ENCODE measurements at regions not wholly inside any gene's neighbourhood (a gene's known extent, or its start where the extent isn't known, plus 50 kb on each side); places are given as distances from the start of the nearest gene placed in this dataset.

GRCh38 chr12:67145692-67146091, 123.5 kb upstream of the CAND1 start:
- CTCF ChIA-PET: no interaction called here
- Histone ChIP-seq H3K27ac (ENCODE audit: low read length) (no peak overlapping the region), H3K4me3 (ENCODE audit: low read depth in 2 of 2, low read length in 2 of 2) (no peak overlapping the region), H3K4me1 (ENCODE audit: control insufficient read depth, insufficient read depth, low read length) (no peaks in the 10 kb centered on the region), H3K27me3 (ENCODE audit: control insufficient read depth, insufficient read depth, low read length) (no peaks in the 10 kb centered on the region), H3K36me3 (ENCODE audit: control insufficient read depth, insufficient read depth, low read length) (no peaks in the 10 kb centered on the region), H3K9me3 (ENCODE audit: control insufficient read depth, insufficient read depth, low read depth, low read length) (no peaks in the 10 kb centered on the region)
- ATAC-seq (no peak), DNase-seq (ENCODE audit: low read depth, low spot score) (no peak)
- intact Hi-C loops (cut with micrococcal nuclease; ENCODE audit: unreplicated experiment) (no loop called here), in situ Hi-C loops (cut with HindIII; ENCODE audit: low pct_unique_long_range_greater_than_20kb, low sequenced_read_pairs) (no loop called here)
- TF ChIP-seq POLR2AphosphoS5 (IDR thresholded peaks at IDR 0.05; ENCODE audit: low read depth, low read length) (no peak), REST (IDR thresholded peaks at IDR 0.05; ENCODE audit: insufficient read depth in 1 of 2, low read depth in 2 of 2, low read length in 1 of 2) (no peak), SIN3A (IDR thresholded peaks at IDR 0.05; ENCODE audit: borderline replicate concordance, insufficient read depth, low read depth, low read length) (no peak), CTCF (IDR thresholded peaks at IDR 0.05) (no peak), TCF7L2 (IDR thresholded peaks at IDR 0.05; ENCODE audit: low read depth, low read length) (no peak)
- POLR2A ChIA-PET: no interaction called here
- no TSS peak for BruUV-seq (replicated peaks)

DNA sequence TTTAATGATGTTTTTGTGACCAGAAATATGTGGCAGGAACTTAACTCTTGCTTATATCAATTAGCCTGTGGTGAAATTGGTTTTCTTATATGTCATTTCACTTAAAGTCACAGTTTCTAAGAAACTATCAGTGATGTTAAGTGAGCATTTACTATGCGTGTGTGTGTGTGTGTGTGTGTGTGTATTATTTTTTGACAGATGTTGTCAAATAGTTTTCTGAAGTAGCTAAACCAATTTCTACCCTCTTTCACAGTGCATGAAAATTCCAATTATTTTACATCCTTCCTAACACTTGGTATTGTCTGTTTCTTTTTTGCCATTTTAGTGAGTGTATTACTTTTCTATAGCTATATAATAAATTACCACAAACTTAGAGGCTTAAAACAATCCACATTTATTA, 122.1 kb upstream of the CAND1 start:
- Histone ChIP-seq H3K9me3 (ENCODE audit: control insufficient read depth, insufficient read depth, low read depth, low read length) (no peaks in the 10 kb centered on the region), H3K4me3 (ENCODE audit: low read depth in 2 of 2, low read length in 2 of 2) (no peak overlapping the region), H3K4me1 (ENCODE audit: control insufficient read depth, insufficient read depth, low read length) (no peaks in the 10 kb centered on the region), H3K27me3 (ENCODE audit: control insufficient read depth, insufficient read depth, low read length) (no peaks in the 10 kb centered on the region), H3K27ac (ENCODE audit: low read length) (no peak overlapping the region), H3K36me3 (ENCODE audit: control insufficient read depth, insufficient read depth, low read length) (no peaks in the 10 kb centered on the region)
- ChIA-PET CTCF (no interaction called here), POLR2A (no interaction called here)
- no peak for ATAC-seq
- in situ Hi-C loops (cut with HindIII; ENCODE audit: low pct_unique_long_range_greater_than_20kb, low sequenced_read_pairs) (no loop called here), intact Hi-C loops (cut with micrococcal nuclease; ENCODE audit: unreplicated experiment) (no loop called here)
- no TSS peak for BruUV-seq (replicated peaks)
- no peak for TF ChIP-seq REST (IDR thresholded peaks at IDR 0.05; ENCODE audit: insufficient read depth in 1 of 2, low read depth in 2 of 2, low read length in 1 of 2)
- TF ChIP-seq TCF7L2 (IDR thresholded peaks at IDR 0.05; ENCODE audit: low read depth, low read length): no peak
- no peak for TF ChIP-seq POLR2AphosphoS5 (IDR thresholded peaks at IDR 0.05; ENCODE audit: low read depth, low read length)
- no peak for TF ChIP-seq CTCF (IDR thresholded peaks at IDR 0.05)
- TF ChIP-seq SIN3A (IDR thresholded peaks at IDR 0.05; ENCODE audit: borderline replicate concordance, insufficient read depth, low read depth, low read length): no peak
- DNase-seq (ENCODE audit: low read depth, low spot score): no peak

All from Panc1 (cell line).